IMR-90 (cell line): ENCODE measurements at regions not wholly inside any gene's neighbourhood (a gene's known extent, or its start where the extent isn't known, plus 50 kb on each side); places are given as distances from the start of the nearest gene placed in this dataset.

ENCODE experiments used
- ATAC-seq: fragments of 200-7000 bp; cut with Tn5 transposase; 2 replicates; pipeline ENCODE4 v1.9.1; 2020; ENCODE audit warnings: low read depth, mild to moderate bottlenecking, moderate library complexity
- BruUV-seq: library from RNA; stranded (reverse); fragments of 400-500 nt; replicated peaks from 2 replicates; lab custom pipeline; 2021; lab: Mats Ljungman, UMichigan
- CTCF ChIA-PET: fragments of 300-600 bp; formaldehyde crosslinking; extraction: SDS; loops from one replicate; lab custom pipeline; 2021; ENCODE audit warnings: antibody characterized with exemption; lab: Yijun Ruan, JAX
- POLR2A ChIA-PET: fragments of 300-600 bp; sonication (Branson Sonifier 250); formaldehyde crosslinking; loops from one replicate; lab custom pipeline; 2022; ENCODE audit warnings: antibody characterized with exemption; ENCODE audit not compliant: unreplicated experiment; lab: Charles Lee
- DNase-seq: peaks from one replicate; pipeline ENCODE4 v3.0.0; 2013
- H2AFZ ChIP-seq: replicated peaks from 2 replicates; pipeline ENCODE3; 2013; ENCODE audit warnings: low read length, mild to moderate bottlenecking; ENCODE audit not compliant: poor library complexity
- H2AK5ac ChIP-seq: 2 replicates; pipeline ENCODE4 v1.6.1; 2013; ENCODE audit warnings: low read depth, low read length, inconsistent platforms
- H2AK9ac ChIP-seq: replicated peaks from 2 replicates; pipeline ENCODE3; 2013; ENCODE audit warnings: mild to moderate bottlenecking, low read depth, low read length, moderate library complexity; ENCODE audit not compliant: poor library complexity
- H2BK120ac ChIP-seq: 2 replicates; pipeline ENCODE4 v1.6.1; 2013; ENCODE audit warnings: low read depth, low read length, inconsistent platforms
- H2BK15ac ChIP-seq: 3 replicates; pipeline ENCODE4 v1.6.1; 2013; ENCODE audit warnings: low read depth, low read length, inconsistent platforms
- H2BK20ac ChIP-seq: 2 replicates; pipeline ENCODE4 v1.6.1; 2013; ENCODE audit warnings: low read depth, mild to moderate bottlenecking, inconsistent platforms, low read length, moderate library complexity
- H2BK5ac ChIP-seq: 2 replicates; pipeline ENCODE4 v1.6.1; 2013; ENCODE audit warnings: mild to moderate bottlenecking, low read depth, low read length, inconsistent platforms; ENCODE audit not compliant: poor library complexity, severe bottlenecking
- H3K14ac ChIP-seq: replicated peaks from 2 replicates; pipeline ENCODE4 v1.6.1; 2013; ENCODE audit warnings: low read depth, low read length, inconsistent platforms
- H3K18ac ChIP-seq: 2 replicates; pipeline ENCODE4 v1.6.1; 2013; ENCODE audit warnings: low read depth, low read length, control low read depth
- H3K23ac ChIP-seq: 2 replicates; pipeline ENCODE4 v1.6.1; 2013; ENCODE audit warnings: low read depth, low read length, inconsistent platforms
- H3K27ac ChIP-seq: 2 replicates; pipeline ENCODE4 v1.5.1; 2013; ENCODE audit warnings: mild to moderate bottlenecking, control low read depth, low read length; ENCODE audit not compliant: insufficient read depth
- H3K27me3 ChIP-seq: 2 replicates; pipeline ENCODE4 v1.6.1; 2013; ENCODE audit warnings: low read length; ENCODE audit not compliant: control insufficient read depth, insufficient read depth
- H3K36me3 ChIP-seq: 2 replicates; pipeline ENCODE4 v1.6.1; 2013; ENCODE audit warnings: low read length, mixed read lengths; ENCODE audit not compliant: control insufficient read depth, insufficient read depth
- H3K4ac ChIP-seq: 2 replicates; pipeline ENCODE4 v1.6.1; 2013; ENCODE audit warnings: low read depth, low read length, inconsistent platforms
- H3K4me1 ChIP-seq: 2 replicates; pipeline ENCODE4 v1.6.1; 2013; ENCODE audit warnings: low read length, mixed read lengths; ENCODE audit not compliant: control insufficient read depth, insufficient read depth
- H3K4me2 ChIP-seq: 2 replicates; pipeline ENCODE4 v1.6.1; 2013; ENCODE audit warnings: low read depth, mild to moderate bottlenecking, control low read depth, low read length, moderate library complexity
- H3K4me3 ChIP-seq: 2 replicates; pipeline ENCODE4 v1.5.1; 2013; ENCODE audit warnings: low read depth, mild to moderate bottlenecking, control low read depth, low read length, moderate library complexity; ENCODE audit not compliant: insufficient read depth
- H3K56ac ChIP-seq: 2 replicates; pipeline ENCODE4 v1.6.1; 2013; ENCODE audit warnings: low read length, inconsistent platforms; ENCODE audit not compliant: insufficient read depth; ENCODE audit errors: extremely low read depth
- H3K79me1 ChIP-seq, 2 experiments: 2 replicates each; pipeline ENCODE4 v1.6.1; 2013; ENCODE audit warnings: low read length in 2 of 2, inconsistent platforms in 1 of 2, low read depth in 1 of 2
- H3K9ac ChIP-seq: 2 replicates; pipeline ENCODE4 v1.6.1; 2013; ENCODE audit warnings: low read depth, low read length, control low read depth
- H3K9me1 ChIP-seq: 2 replicates; pipeline ENCODE4 v1.6.1; 2013; ENCODE audit warnings: low read length, inconsistent platforms; ENCODE audit not compliant: insufficient read depth
- H3K9me3 ChIP-seq: 2 replicates; pipeline ENCODE4 v1.6.1; 2013; ENCODE audit warnings: low read length; ENCODE audit not compliant: control insufficient read depth, insufficient read depth
- H4K20me1 ChIP-seq: 2 replicates; pipeline ENCODE4 v1.6.1; 2013; ENCODE audit warnings: low read length, inconsistent platforms; ENCODE audit not compliant: insufficient read depth
- H4K5ac ChIP-seq: 2 replicates; pipeline ENCODE4 v1.6.1; 2013; ENCODE audit warnings: mild to moderate bottlenecking, low read depth, low read length, control low read depth
- H4K8ac ChIP-seq, 2 experiments: 2 replicates each; pipeline ENCODE4 v1.6.1; 2013; ENCODE audit warnings: low read depth in 2 of 2, low read length in 2 of 2, control low read depth in 1 of 2, inconsistent platforms in 1 of 2
- H4K91ac ChIP-seq: 2 replicates; pipeline ENCODE4 v1.6.1; 2013; ENCODE audit warnings: low read depth, low read length, inconsistent platforms; ENCODE audit not compliant: insufficient read depth
- BHLHE40 ChIP-seq: fragments of 150-350 bp; IDR thresholded peaks from 2 replicates; pipeline ENCODE4 v1.6.1; 2016; ENCODE audit warnings: mild to moderate bottlenecking, low read depth, low read length
- CEBPB ChIP-seq: IDR thresholded peaks from 2 replicates; pipeline ENCODE4 v1.6.1; 2012; ENCODE audit warnings: low read depth, low read length, improper control_type of control experiment
- CHD1 ChIP-seq: IDR thresholded peaks from 2 replicates; pipeline ENCODE4 v1.6.1; 2012; ENCODE audit warnings: low read depth, low read length, improper control_type of control experiment
- FOS ChIP-seq: fragments of 150-350 bp; IDR thresholded peaks from 2 replicates; pipeline ENCODE4 v1.6.1; 2016; ENCODE audit warnings: low read depth, low read length
- MAFK ChIP-seq: IDR thresholded peaks from 2 replicates; pipeline ENCODE4 v1.6.1; 2012; ENCODE audit warnings: low read depth, low read length, improper control_type of control experiment
- MAZ ChIP-seq: IDR thresholded peaks from 2 replicates; pipeline ENCODE4 v1.6.1; 2012; ENCODE audit warnings: low read depth, mild to moderate bottlenecking, low read length, improper control_type of control experiment, moderate library complexity, borderline replicate concordance
- NFE2L2 ChIP-seq: fragments of 150-350 bp; IDR thresholded peaks from 2 replicates; pipeline ENCODE4 v1.6.1; 2016; ENCODE audit warnings: low read depth, mild to moderate bottlenecking, low read length
- POLR2A ChIP-seq: IDR thresholded peaks from 2 replicates; pipeline ENCODE4 v1.6.1; 2012; ENCODE audit warnings: mild to moderate bottlenecking, low read depth, low read length
- RAD21 ChIP-seq: IDR thresholded peaks from 2 replicates; pipeline ENCODE4 v1.6.1; 2012; ENCODE audit warnings: low read length, improper control_type of control experiment
- RCOR1 ChIP-seq: IDR thresholded peaks from 2 replicates; pipeline ENCODE4 v1.6.1; 2012; ENCODE audit warnings: mild to moderate bottlenecking, low read length, improper control_type of control experiment; ENCODE audit not compliant: insufficient replicate concordance
- RFX5 ChIP-seq: IDR thresholded peaks from 2 replicates; pipeline ENCODE4 v1.8.0; 2012; ENCODE audit warnings: low read depth, mild to moderate bottlenecking, low read length, moderate library complexity
- SMC3 ChIP-seq: fragments of 150-350 bp; IDR thresholded peaks from 2 replicates; pipeline ENCODE4 v1.6.1; 2016; ENCODE audit warnings: low read depth, mild to moderate bottlenecking, antibody characterized with exemption, low read length, moderate library complexity
- WGBS, 2 experiments: methylation state at CpG; one replicate each; pipeline versions ENCODE4 v1.1.5 to v1.1.7; 2013; ENCODE audit warnings: missing lambda C conversion rate in 2 of 2; ENCODE audit not compliant: insufficient read length in 1 of 2; ENCODE audit errors: extremely low coverage in 2 of 2; 5-methylcytosine and 5-hydroxymethylcytosine counted together
- dilution Hi-C: fragments of 300-500 bp; cut with HindIII; formaldehyde crosslinking; loops from one replicate; pipeline ENCODE4 v1.14.3; 2018; ENCODE audit warnings: low sequenced_read_pairs; ENCODE audit not compliant: unreplicated experiment
- in situ Hi-C: fragments of 300-500 bp; cut with MboI; formaldehyde crosslinking; loops from 3 replicates; pipeline ENCODE4 v1.14.3; 2019; ENCODE audit warnings: low sequenced_read_pairs, inconsistent platforms, mixed read lengths
- intact Hi-C: fragments of 100-400 bp; cut with micrococcal nuclease; formaldehyde crosslinking; loops from 2 replicates; pipeline ENCODE4 v1.10.0; 2022
- TF ChIP-seq, protein P1 (sequence below): conservative IDR thresholded peaks from 2 replicates; pipeline ENCODE4 v1.5.1; 2012; ENCODE audit warnings: mild to moderate bottlenecking, low read depth, low read length, improper control_type of control experiment
- TF ChIP-seq, protein P2 (sequence below): fragments of 150-350 bp; IDR thresholded peaks from 2 replicates; pipeline ENCODE4 v1.6.1; 2017; ENCODE audit warnings: mild to moderate bottlenecking, antibody characterized with exemption, low read length, low read depth
- TF ChIP-seq, protein P3 (sequence below): fragments of 150-350 bp; IDR thresholded peaks from 2 replicates; pipeline ENCODE4 v1.6.1; 2016; ENCODE audit warnings: low read depth, mild to moderate bottlenecking, low read length, moderate library complexity, borderline replicate concordance

DNA sequence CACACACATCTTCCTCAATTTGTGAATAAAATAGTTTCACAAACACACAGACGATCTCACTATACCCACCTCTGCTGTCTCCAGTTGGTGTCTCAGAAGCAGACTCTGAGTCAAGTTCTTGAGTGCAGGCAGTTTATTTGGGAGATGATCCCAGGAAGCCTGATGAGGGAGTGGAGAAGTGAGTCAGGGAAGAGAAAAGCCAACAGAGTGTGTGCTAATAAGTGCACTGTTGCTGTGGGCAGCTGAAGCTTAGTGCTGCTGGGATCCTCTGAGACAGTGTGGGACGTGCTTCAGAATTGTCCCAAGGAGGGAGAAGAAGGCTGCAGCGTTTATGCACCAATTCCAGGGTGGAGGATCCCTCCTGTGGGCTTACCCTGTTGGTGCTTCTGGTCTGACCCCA lies 423.2 kb upstream of the C16orf82 start:
- Histone ChIP-seq H3K23ac (no peak overlapping the region), H4K20me1 (no peaks in the 10 kb centered on the region), H3K36me3 (no peaks in the 10 kb centered on the region), H4K5ac (no peak overlapping the region), H3K79me1 (no peaks in the 10 kb centered on the region), H3K4me3 (no peak overlapping the region), H3K56ac (no peak overlapping the region), H3K18ac (no peak overlapping the region), H4K91ac (no peak overlapping the region), H2BK5ac (no peak overlapping the region), H2AFZ (no peak overlapping the region), H2BK20ac (no peak overlapping the region), H4K8ac (no peak overlapping the region), H3K14ac (no peak overlapping the region), H3K27me3 (no peaks in the 10 kb centered on the region), H2BK120ac (no peak overlapping the region), H3K27ac (no peak overlapping the region), H3K9me1 (no peaks in the 10 kb centered on the region), H3K4me1 (no peaks in the 10 kb centered on the region), H2BK15ac (no peak overlapping the region), H3K4me2 (no peak overlapping the region), H3K4ac (no peak overlapping the region), H3K9me3 (peaks cover 9% of the 10 kb centered on the region; the same call in 1 of the 2 replicates), H3K9ac (no peak overlapping the region), H2AK5ac (no peak overlapping the region), H2AK9ac (no peak overlapping the region)
- in situ Hi-C loops (no loop called here), intact Hi-C loops (no loop called here), dilution Hi-C loops (no loop called here)
- no peak for DNase-seq
- ChIA-PET POLR2A (no interaction called here), CTCF (no interaction called here)
- no peak for ATAC-seq
- WGBS, 2 experiments = no CpG with 5 or more reads among the region's 3 CpGs
- BruUV-seq = no TSS peak
- TF ChIP-seq RCOR1 (no peak), CHD1 (no peak), SMC3 (no peak), CEBPB (no peak), BHLHE40 (no peak), NFE2L2 (no peak), MAFK (no peak), MAZ (no peak), FOS (no peak), POLR2A (no peak), RFX5 (no peak), RAD21 (no peak)
- TF ChIP-seq, protein P1, sequence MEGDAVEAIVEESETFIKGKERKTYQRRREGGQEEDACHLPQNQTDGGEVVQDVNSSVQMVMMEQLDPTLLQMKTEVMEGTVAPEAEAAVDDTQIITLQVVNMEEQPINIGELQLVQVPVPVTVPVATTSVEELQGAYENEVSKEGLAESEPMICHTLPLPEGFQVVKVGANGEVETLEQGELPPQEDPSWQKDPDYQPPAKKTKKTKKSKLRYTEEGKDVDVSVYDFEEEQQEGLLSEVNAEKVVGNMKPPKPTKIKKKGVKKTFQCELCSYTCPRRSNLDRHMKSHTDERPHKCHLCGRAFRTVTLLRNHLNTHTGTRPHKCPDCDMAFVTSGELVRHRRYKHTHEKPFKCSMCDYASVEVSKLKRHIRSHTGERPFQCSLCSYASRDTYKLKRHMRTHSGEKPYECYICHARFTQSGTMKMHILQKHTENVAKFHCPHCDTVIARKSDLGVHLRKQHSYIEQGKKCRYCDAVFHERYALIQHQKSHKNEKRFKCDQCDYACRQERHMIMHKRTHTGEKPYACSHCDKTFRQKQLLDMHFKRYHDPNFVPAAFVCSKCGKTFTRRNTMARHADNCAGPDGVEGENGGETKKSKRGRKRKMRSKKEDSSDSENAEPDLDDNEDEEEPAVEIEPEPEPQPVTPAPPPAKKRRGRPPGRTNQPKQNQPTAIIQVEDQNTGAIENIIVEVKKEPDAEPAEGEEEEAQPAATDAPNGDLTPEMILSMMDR = no peak
- TF ChIP-seq, protein P2, sequence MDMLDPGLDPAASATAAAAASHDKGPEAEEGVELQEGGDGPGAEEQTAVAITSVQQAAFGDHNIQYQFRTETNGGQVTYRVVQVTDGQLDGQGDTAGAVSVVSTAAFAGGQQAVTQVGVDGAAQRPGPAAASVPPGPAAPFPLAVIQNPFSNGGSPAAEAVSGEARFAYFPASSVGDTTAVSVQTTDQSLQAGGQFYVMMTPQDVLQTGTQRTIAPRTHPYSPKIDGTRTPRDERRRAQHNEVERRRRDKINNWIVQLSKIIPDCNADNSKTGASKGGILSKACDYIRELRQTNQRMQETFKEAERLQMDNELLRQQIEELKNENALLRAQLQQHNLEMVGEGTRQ = no peak
- TF ChIP-seq, protein P3, sequence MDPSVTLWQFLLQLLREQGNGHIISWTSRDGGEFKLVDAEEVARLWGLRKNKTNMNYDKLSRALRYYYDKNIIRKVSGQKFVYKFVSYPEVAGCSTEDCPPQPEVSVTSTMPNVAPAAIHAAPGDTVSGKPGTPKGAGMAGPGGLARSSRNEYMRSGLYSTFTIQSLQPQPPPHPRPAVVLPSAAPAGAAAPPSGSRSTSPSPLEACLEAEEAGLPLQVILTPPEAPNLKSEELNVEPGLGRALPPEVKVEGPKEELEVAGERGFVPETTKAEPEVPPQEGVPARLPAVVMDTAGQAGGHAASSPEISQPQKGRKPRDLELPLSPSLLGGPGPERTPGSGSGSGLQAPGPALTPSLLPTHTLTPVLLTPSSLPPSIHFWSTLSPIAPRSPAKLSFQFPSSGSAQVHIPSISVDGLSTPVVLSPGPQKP = no peak
